ENCODE measurements at regions not wholly inside any gene's neighbourhood (a gene's known extent, or its start where the extent isn't known, plus 50 kb on each side); places are given as distances from the start of the nearest gene placed in this dataset.
"Not testable (repeated sequence)": the region's sequence is repeated elsewhere in the genome, so short reads cannot be mapped to it uniquely, and the experiment has no call there.

- intact Hi-C loops (cut with micrococcal nuclease), result no loop called here
- Mint-ChIP-seq H3K36me3 (no peaks in the 10 kb centered on the region), H3K4me3 (no peak overlapping the region), H3K9me3 (peaks cover 3% of the 10 kb centered on the region), H3K27ac (no peak overlapping the region), H3K4me1 (ENCODE audit: low read depth) (no peaks in the 10 kb centered on the region), H3K27me3 (peaks cover 6% of the 10 kb centered on the region)
- POLR2A ChIA-PET, result no interaction called here
- DNase-seq, result no peak
- CTCF ChIA-PET, result no interaction called here
Measured at GRCh38 chr10:78465431-78465830, 431.8 kb downstream of the RPS24 start.

GRCh38 chr10:78467496-78468106 is 433.9 kb downstream of the RPS24 start:
- Mint-ChIP-seq H3K4me3 (no peak overlapping the region), H3K27me3 (peaks cover 5% of the 10 kb centered on the region), H3K9me3 (peaks cover 3% of the 10 kb centered on the region), H3K27ac (no peak overlapping the region), H3K36me3 (no peaks in the 10 kb centered on the region), H3K4me1 (ENCODE audit: low read depth) (no peaks in the 10 kb centered on the region)
- CTCF ChIA-PET, result no interaction called here
- POLR2A ChIA-PET, result no interaction called here
- intact Hi-C loops (cut with micrococcal nuclease), result no loop called here
- DNase-seq, result no peak

- H3K36me3 Mint-ChIP-seq; H3K4me1 Mint-ChIP-seq (ENCODE audit: low read depth); POLR2A ChIA-PET; H3K27me3 Mint-ChIP-seq; H3K27ac Mint-ChIP-seq; H3K4me3 Mint-ChIP-seq; H3K9me3 Mint-ChIP-seq; intact Hi-C loops (cut with micrococcal nuclease); CTCF ChIA-PET; DNase-seq: not testable (repeated sequence)
Measured at GRCh38 chr10:78468731-78469130, 435.1 kb downstream of the RPS24 start.

- no peaks in the 10 kb centered on the region for H3K27me3 Mint-ChIP-seq
- H3K4me3 Mint-ChIP-seq, result no peak overlapping the region
- no peaks in the 10 kb centered on the region for H3K36me3 Mint-ChIP-seq
- intact Hi-C loops (cut with micrococcal nuclease), result no loop called here
- H3K9me3 Mint-ChIP-seq, result peaks cover 3% of the 10 kb centered on the region
- DNase-seq, result no peak
- H3K4me1 Mint-ChIP-seq (ENCODE audit: low read depth), result no peaks in the 10 kb centered on the region
- ChIA-PET POLR2A (no interaction called here), CTCF (no interaction called here)
- no peak overlapping the region for H3K27ac Mint-ChIP-seq
Measured at GRCh38 chr10:78470267-78471103, 436.8 kb downstream of the RPS24 start.

GRCh38 chr10:78471326-78471722 is 437.7 kb downstream of the RPS24 start:
- ChIA-PET CTCF (no interaction called here), POLR2A (no interaction called here)
- intact Hi-C loops (cut with micrococcal nuclease), result no loop called here
- Mint-ChIP-seq H3K36me3 (no peaks in the 10 kb centered on the region), H3K4me1 (ENCODE audit: low read depth) (no peaks in the 10 kb centered on the region), H3K27me3 (no peaks in the 10 kb centered on the region), H3K9me3 (peaks cover 3% of the 10 kb centered on the region), H3K4me3 (no peak overlapping the region), H3K27ac (no peak overlapping the region)
- DNase-seq, result no peak

- Mint-ChIP-seq H3K9me3 (peaks cover 3% of the 10 kb centered on the region), H3K4me3 (no peak overlapping the region), H3K27me3 (peaks cover 2% of the 10 kb centered on the region), H3K36me3 (no peaks in the 10 kb centered on the region), H3K27ac (no peak overlapping the region), H3K4me1 (ENCODE audit: low read depth) (no peaks in the 10 kb centered on the region)
- POLR2A ChIA-PET, result no interaction called here
- CTCF ChIA-PET, result interaction anchor here (0.6 kb wide), 1 partner anchor 94 kb away, joined by 3 read pairs; no protein-coding TSS in a partner anchor
- no peak for DNase-seq
- intact Hi-C loops (cut with micrococcal nuclease), result no loop called here
Measured at GRCh38 chr10:78471723-78472550, 438.3 kb downstream of the RPS24 start.

- no peak for DNase-seq
- intact Hi-C loops (cut with micrococcal nuclease), result no loop called here
- ChIA-PET CTCF (no interaction called here), POLR2A (no interaction called here)
- Mint-ChIP-seq H3K4me1 (ENCODE audit: low read depth) (no peaks in the 10 kb centered on the region), H3K27me3 (peaks cover 2% of the 10 kb centered on the region), H3K36me3 (no peaks in the 10 kb centered on the region), H3K27ac (no peak overlapping the region), H3K9me3 (peaks cover 3% of the 10 kb centered on the region), H3K4me3 (no peak overlapping the region)
Measured at GRCh38 chr10:78472551-78472890, 438.9 kb downstream of the RPS24 start.

- CTCF ChIA-PET, result no interaction called here
- H3K27ac Mint-ChIP-seq, result no peak overlapping the region
- H3K4me1 Mint-ChIP-seq (ENCODE audit: low read depth), result no peaks in the 10 kb centered on the region
Measured at GRCh38 chr10:78473006-78473405, 439.3 kb downstream of the RPS24 start.

GRCh38 chr10:78474743-78475142 is 441.1 kb downstream of the RPS24 start:
- H3K9me3 Mint-ChIP-seq, result peaks cover under 1% of the 10 kb centered on the region
- no peak for DNase-seq
- ChIA-PET POLR2A (no interaction called here), CTCF (no interaction called here)
- H3K27ac Mint-ChIP-seq, result no peak overlapping the region
- H3K27me3 Mint-ChIP-seq, result peaks cover 4% of the 10 kb centered on the region
- no peak overlapping the region for H3K4me3 Mint-ChIP-seq
- H3K36me3 Mint-ChIP-seq, result no peaks in the 10 kb centered on the region
- intact Hi-C loops (cut with micrococcal nuclease), result no loop called here
- no peaks in the 10 kb centered on the region for H3K4me1 Mint-ChIP-seq (ENCODE audit: low read depth)

More at GRCh38 chr10:78473006-78473405, 439.3 kb downstream of the RPS24 start:
- POLR2A ChIA-PET, result no interaction called here
- H3K4me3 Mint-ChIP-seq, result no peak overlapping the region
- H3K36me3 Mint-ChIP-seq, result no peaks in the 10 kb centered on the region
- no peak for DNase-seq
- intact Hi-C loops (cut with micrococcal nuclease), result no loop called here
- H3K27me3 Mint-ChIP-seq, result peaks cover 2% of the 10 kb centered on the region
- H3K9me3 Mint-ChIP-seq, result peaks cover 3% of the 10 kb centered on the region

GRCh38 chr10:78475437-78475836 is 441.8 kb downstream of the RPS24 start:
- no peak overlapping the region for H3K27ac Mint-ChIP-seq

GRCh38 chr10:78476156-78476555 is 442.5 kb downstream of the RPS24 start:
- Mint-ChIP-seq H3K27ac (no peak overlapping the region), H3K4me1 (ENCODE audit: low read depth) (no peaks in the 10 kb centered on the region), H3K27me3 (peaks cover 4% of the 10 kb centered on the region), H3K4me3 (no peak overlapping the region), H3K36me3 (no peaks in the 10 kb centered on the region), H3K9me3 (no peaks in the 10 kb centered on the region)
- ChIA-PET CTCF (interaction anchor here (0.5 kb wide), 1 partner anchor 430 kb away, joined by 4 read pairs; no protein-coding TSS in a partner anchor), POLR2A (no interaction called here)
- intact Hi-C loops (cut with micrococcal nuclease), result no loop called here
- DNase-seq, result no peak

More at GRCh38 chr10:78475437-78475836, 441.8 kb downstream of the RPS24 start:
- Mint-ChIP-seq H3K4me1 (ENCODE audit: low read depth) (no peaks in the 10 kb centered on the region), H3K36me3 (no peaks in the 10 kb centered on the region), H3K4me3 (no peak overlapping the region), H3K27me3 (peaks cover 4% of the 10 kb centered on the region), H3K9me3 (no peaks in the 10 kb centered on the region)
- ChIA-PET POLR2A (no interaction called here), CTCF (no interaction called here)
- no peak for DNase-seq
- intact Hi-C loops (cut with micrococcal nuclease), result no loop called here

GRCh38 chr10:78476844-78477243 is 443.2 kb downstream of the RPS24 start:
- CTCF ChIA-PET, result no interaction called here
- POLR2A ChIA-PET, result no interaction called here
- peaks cover 4% of the 10 kb centered on the region for H3K27me3 Mint-ChIP-seq
- DNase-seq, result no peak
- no peaks in the 10 kb centered on the region for H3K9me3 Mint-ChIP-seq
- no peaks in the 10 kb centered on the region for H3K36me3 Mint-ChIP-seq
- H3K4me1 Mint-ChIP-seq (ENCODE audit: low read depth), result no peaks in the 10 kb centered on the region
- no peak overlapping the region for H3K27ac Mint-ChIP-seq
- H3K4me3 Mint-ChIP-seq, result no peak overlapping the region
- intact Hi-C loops (cut with micrococcal nuclease), result no loop called here
